HEK293 (cell line): ENCODE measurements at regions not wholly inside any gene's neighbourhood (a gene's known extent, or its start where the extent isn't known, plus 50 kb on each side); places are given as distances from the start of the nearest gene placed in this dataset.
"Not testable (repeated sequence)": the region's sequence is repeated elsewhere in the genome, so short reads cannot be mapped to it uniquely, and the experiment has no call there.

Source experiments
- ATF2 ChIP-seq: fragments of 450-650 bp; formaldehyde crosslinking; IDR thresholded peaks from 2 replicates; pipeline ENCODE4 v1.5.1; 2016; ENCODE audit warnings: missing biosample characterization, missing genetic modification characterization, low read depth
- CTCF ChIP-seq: fragments of 450-650 bp; formaldehyde crosslinking; IDR thresholded peaks from 2 replicates; pipeline ENCODE4 v1.5.1; 2016; ENCODE audit warnings: missing biosample characterization, missing genetic modification characterization
- GLIS1 ChIP-seq: fragments of 450-650 bp; formaldehyde crosslinking; IDR thresholded peaks from 2 replicates; pipeline ENCODE4 v1.5.1; 2016; ENCODE audit warnings: missing biosample characterization, missing genetic modification characterization
- MEIS1 ChIP-seq: sonication (generic); formaldehyde crosslinking; IDR thresholded peaks from 2 replicates; pipeline ENCODE4 v1.8.1; 2022; ENCODE audit warnings: missing genetic modification reagents, mild to moderate bottlenecking, borderline replicate concordance
- MZF1 ChIP-seq: fragments of 450-650 bp; formaldehyde crosslinking; IDR thresholded peaks from 2 replicates; pipeline ENCODE4 v1.5.1; 2017; ENCODE audit warnings: missing biosample characterization, missing genetic modification characterization, borderline replicate concordance
- PATZ1 ChIP-seq: fragments of 450-650 bp; formaldehyde crosslinking; IDR thresholded peaks from 2 replicates; pipeline ENCODE4 v1.5.1; 2016; ENCODE audit warnings: missing biosample characterization, missing genetic modification characterization
- TCF7L2 ChIP-seq: IDR thresholded peaks from 2 replicates; pipeline ENCODE4 v1.6.1; 2011; ENCODE audit warnings: low read depth, mild to moderate bottlenecking, inconsistent platforms, low read length, moderate library complexity, borderline replicate concordance
- ZBTB26 ChIP-seq: fragments of 450-650 bp; formaldehyde crosslinking; optimal IDR thresholded peaks from 2 replicates; pipeline ENCODE3; 2016; ENCODE audit warnings: missing biosample characterization, mild to moderate bottlenecking, missing genetic modification characterization
- ZNF23 ChIP-seq: fragments of 450-650 bp; formaldehyde crosslinking; IDR thresholded peaks from 2 replicates; pipeline ENCODE4 v1.5.1; 2016; ENCODE audit warnings: missing biosample characterization, missing genetic modification characterization, borderline replicate concordance
- ZNF366 ChIP-seq: fragments of 450-650 bp; formaldehyde crosslinking; conservative IDR thresholded peaks from 2 replicates; pipeline ENCODE4 v1.5.1; 2016; ENCODE audit warnings: missing biosample characterization, missing genetic modification characterization
- ZNF416 ChIP-seq: fragments of 450-650 bp; formaldehyde crosslinking; IDR thresholded peaks from 2 replicates; pipeline ENCODE4 v1.5.1; 2016; ENCODE audit warnings: missing biosample characterization, missing genetic modification characterization
- ZNF510 ChIP-seq: fragments of 450-650 bp; formaldehyde crosslinking; IDR thresholded peaks from 2 replicates; pipeline ENCODE4 v1.5.1; 2018; ENCODE audit warnings: mild to moderate bottlenecking, missing genetic modification characterization, missing biosample characterization; ENCODE audit not compliant: insufficient replicate concordance
- ZNF560 ChIP-seq: fragments of 450-650 bp; formaldehyde crosslinking; IDR thresholded peaks from 2 replicates; pipeline ENCODE4 v1.5.1; 2017; ENCODE audit warnings: missing biosample characterization, missing genetic modification characterization, borderline replicate concordance

- TF ChIP-seq ZNF416 (tag by site-specific recombination); ATF2 (tag by site-specific recombination); MEIS1 (CRISPR knock-in tag); CTCF (tag by site-specific recombination); ZNF23 (tag by site-specific recombination); PATZ1; ZNF560 (tag by site-specific recombination); TCF7L2; ZNF510; MZF1; ZNF366 (tag by site-specific recombination); GLIS1 (tag by site-specific recombination); ZBTB26: not testable (repeated sequence)
Measured at GRCh38 chr16:33713710-33714538, 254.5 kb downstream of the TP53TG3F start.
